CD4-positive, alpha-beta T cell treated with Interleukin-10 for 1 hour (primary cell): ENCODE measurements at regions not wholly inside any gene's neighbourhood (a gene's known extent, or its start where the extent isn't known, plus 50 kb on each side); places are given as distances from the start of the nearest gene placed in this dataset.
"Not testable (repeated sequence)": the region's sequence is repeated elsewhere in the genome, so short reads cannot be mapped to it uniquely, and the experiment has no call there.

Source experiments
- DNase-seq: peaks from one replicate; pipeline ENCODE4 v3.0.0-alpha.2; 2020

- DNase-seq, result not testable (repeated sequence)
These were observed 111.8 kb downstream of the FOXD4L6 start for GRCh38 chr9:41016699-41017098.

GRCh38 chr9:40999952-41000700, 128.4 kb downstream of the FOXD4L6 start:
- not testable (repeated sequence) for DNase-seq

GRCh38 chr9:40995490-40995889, 133.0 kb downstream of the FOXD4L6 start:
- DNase-seq, result not testable (repeated sequence)

- not testable (repeated sequence) for DNase-seq
These were observed 134.6 kb downstream of the FOXD4L6 start for GRCh38 chr9:40993842-40994241.

GRCh38 chr9:40993375-40993774, 135.1 kb downstream of the FOXD4L6 start:
- not testable (repeated sequence) for DNase-seq

- DNase-seq, result not testable (repeated sequence)
These were observed 136.0 kb downstream of the FOXD4L6 start for GRCh38 chr9:40992472-40992821.

- peak; percentile 99 for DNase-seq
These were observed 136.6 kb downstream of the FOXD4L6 start for GRCh38 chr9:40991741-40992471.

GRCh38 chr9:40991100-40991740, 137.3 kb downstream of the FOXD4L6 start:
- not testable (repeated sequence) for DNase-seq

- not testable (repeated sequence) for DNase-seq
These were observed 142.1 kb downstream of the FOXD4L6 start for GRCh38 chr9:40986332-40986731.

GRCh38 chr9:40975351-40975750, 153.1 kb downstream of the FOXD4L6 start:
- DNase-seq, result not testable (repeated sequence)

GRCh38 chr9:40974912-40975311, 153.6 kb downstream of the FOXD4L6 start:
- DNase-seq, result not testable (repeated sequence)

GRCh38 chr9:40971773-40972172, 156.7 kb downstream of the FOXD4L6 start:
- not testable (repeated sequence) for DNase-seq

GRCh38 chr9:40970340-40970739, 158.1 kb downstream of the FOXD4L6 start:
- not testable (repeated sequence) for DNase-seq

GRCh38 chr9:40962461-40962860, 166.0 kb downstream of the FOXD4L6 start:
- not testable (repeated sequence) for DNase-seq

- DNase-seq, result not testable (repeated sequence)
These were observed 176.5 kb downstream of the FOXD4L6 start for GRCh38 chr9:40951876-40952494.

GRCh38 chr9:40946228-40946627, 182.3 kb downstream of the FOXD4L6 start:
- DNase-seq, result not testable (repeated sequence)

- DNase-seq, result not testable (repeated sequence)
These were observed 185.8 kb downstream of the FOXD4L6 start for GRCh38 chr9:40942730-40943129.

GRCh38 chr9:40939888-40940209, 188.6 kb downstream of the FOXD4L6 start:
- not testable (repeated sequence) for DNase-seq

GRCh38 chr9:40939201-40939887, 189.1 kb downstream of the FOXD4L6 start:
- not testable (repeated sequence) for DNase-seq

GRCh38 chr9:40935336-40935735, 193.1 kb downstream of the FOXD4L6 start:
- no peak for DNase-seq

GRCh38 chr9:40934480-40934879, 194.0 kb downstream of the FOXD4L6 start:
- DNase-seq, result not testable (repeated sequence)

GRCh38 chr9:40930426-40930825, 198.1 kb downstream of the FOXD4L6 start:
- DNase-seq, result not testable (repeated sequence)

- DNase-seq, result not testable (repeated sequence)
These were observed 199.0 kb downstream of the FOXD4L6 start for GRCh38 chr9:40929488-40929845.
